ENCODE measurements at regions not wholly inside any gene's neighbourhood (a gene's known extent, or its start where the extent isn't known, plus 50 kb on each side); places are given as distances from the start of the nearest gene placed in this dataset.
"Not testable (repeated sequence)": the region's sequence is repeated elsewhere in the genome, so short reads cannot be mapped to it uniquely, and the experiment has no call there.

DNA sequence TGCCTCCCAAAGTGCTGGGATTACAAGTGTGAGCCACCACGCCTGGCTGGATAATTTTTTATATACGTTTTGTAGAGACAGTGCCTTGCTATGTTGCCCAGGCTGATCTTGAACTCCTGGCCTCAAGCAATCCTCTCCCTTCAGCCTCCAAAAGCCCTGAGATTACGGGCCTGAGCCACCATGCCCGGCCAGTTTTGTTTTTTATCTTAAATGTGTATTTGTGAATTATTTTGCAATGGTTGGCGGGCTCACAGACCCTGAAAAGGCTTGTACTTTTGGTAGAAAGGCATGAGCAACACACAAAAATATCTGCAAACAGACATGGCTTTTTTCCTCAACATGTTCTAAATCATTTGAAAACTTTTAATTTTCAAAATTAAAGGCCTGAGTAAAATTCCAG lies 73.4 kb upstream of the TMEM18 start:
- in situ Hi-C loops (cut with MboI; ENCODE audit: low sequenced_read_pairs) = no loop called here
- DNase-seq (ENCODE audit: low spot score in 2 of 2) = no peak
- H3K4me1 ChIP-seq = no peaks in the 10 kb centered on the region
- no peaks in the 10 kb centered on the region for H3K36me3 ChIP-seq (replicated peaks)
- H3K9me3 ChIP-seq = no peaks in the 10 kb centered on the region
- no peaks in the 10 kb centered on the region for H3K27me3 ChIP-seq (ENCODE audit: low read depth)
- H3K4me3 ChIP-seq = no peak overlapping the region

DNA sequence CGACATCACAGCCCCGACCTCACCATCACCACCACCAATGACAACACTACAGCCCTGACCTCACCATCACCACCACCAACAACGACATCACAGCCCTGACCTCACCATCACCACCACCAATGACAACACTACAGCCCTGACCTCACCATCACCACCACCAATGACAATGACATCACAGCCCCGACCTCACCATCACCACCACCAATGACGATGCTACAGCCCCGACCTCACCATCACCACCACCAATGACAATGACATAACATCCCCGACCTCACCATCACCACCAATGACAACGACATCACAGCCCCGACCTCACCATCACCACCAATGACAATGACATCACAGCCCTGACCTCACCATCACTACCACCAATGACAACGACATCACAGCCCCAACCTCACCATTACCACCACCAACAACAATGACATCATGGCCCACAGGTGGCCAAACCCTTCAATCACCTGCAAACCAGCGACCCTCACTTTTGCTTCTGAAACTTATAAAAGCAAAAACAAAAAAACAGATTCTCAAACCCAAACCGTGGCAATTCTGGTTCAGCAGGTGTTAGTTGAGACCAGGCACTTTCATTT lies 70.7 kb upstream of the TMEM18 start:
- in situ Hi-C loops (cut with MboI; ENCODE audit: low sequenced_read_pairs) = no loop called here
- H3K4me1 ChIP-seq = no peaks in the 10 kb centered on the region

DNA sequence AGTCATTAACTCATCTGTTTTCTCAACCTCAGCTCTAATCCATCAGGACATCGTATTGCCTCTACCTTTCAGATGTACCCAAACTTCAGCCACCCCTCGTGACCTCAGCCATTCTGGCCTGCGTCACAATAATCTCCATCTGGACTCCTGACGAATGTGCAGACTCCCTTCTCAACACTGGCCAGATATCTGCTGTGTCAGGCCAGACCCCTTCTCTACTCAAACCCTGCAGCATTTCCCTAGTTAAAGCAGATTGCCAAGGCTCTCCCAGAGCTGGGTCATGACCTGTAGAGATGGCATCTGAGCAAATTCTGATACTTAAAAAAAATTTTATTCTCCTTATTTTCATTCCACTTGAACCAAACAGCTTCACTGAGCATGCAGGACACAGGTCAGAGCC lies 69.5 kb upstream of the TMEM18 start:
- no peaks in the 10 kb centered on the region for H3K27me3 ChIP-seq (ENCODE audit: low read depth)
- no peaks in the 10 kb centered on the region for H3K36me3 ChIP-seq (replicated peaks)
- no peaks in the 10 kb centered on the region for H3K4me1 ChIP-seq
- no peaks in the 10 kb centered on the region for H3K9me3 ChIP-seq
- in situ Hi-C loops (cut with MboI; ENCODE audit: low sequenced_read_pairs) = no loop called here
- DNase-seq (ENCODE audit: low spot score in 2 of 2) = no peak
- no peak overlapping the region for H3K4me3 ChIP-seq

More for the DNA sequence above, 70.7 kb upstream of the TMEM18 start:
- no peaks in the 10 kb centered on the region for H3K36me3 ChIP-seq (replicated peaks)
- H3K9me3 ChIP-seq = no peaks in the 10 kb centered on the region
- no peak for DNase-seq (ENCODE audit: low spot score in 2 of 2)
- no peak overlapping the region for H3K4me3 ChIP-seq
- H3K27me3 ChIP-seq (ENCODE audit: low read depth) = no peaks in the 10 kb centered on the region

DNA sequence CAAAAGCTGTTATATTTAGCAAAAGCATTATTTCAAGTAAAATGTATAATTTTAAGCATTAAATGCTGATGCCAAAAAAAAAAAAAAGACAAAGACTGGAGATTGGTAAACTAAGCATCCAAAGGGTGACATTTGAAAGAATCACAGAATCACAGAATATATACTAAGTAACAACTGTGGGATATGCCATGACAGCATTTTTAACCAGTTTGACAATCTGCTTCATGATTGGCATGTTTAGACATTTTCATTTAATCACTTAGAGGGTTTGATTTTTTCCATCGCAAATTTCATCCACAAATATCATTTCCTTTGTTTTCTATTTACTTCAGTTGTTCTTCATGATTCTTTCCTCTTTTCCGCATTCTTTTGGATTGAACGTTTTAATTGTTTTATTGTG lies 66.9 kb upstream of the TMEM18 start:
- Histone ChIP-seq H3K9me3 (no peaks in the 10 kb centered on the region), H3K4me1 (no peaks in the 10 kb centered on the region), H3K27me3 (ENCODE audit: low read depth) (no peaks in the 10 kb centered on the region), H3K36me3 (replicated peaks) (no peaks in the 10 kb centered on the region), H3K4me3 (no peak overlapping the region)
- no peak for DNase-seq (ENCODE audit: low spot score in 2 of 2)
- in situ Hi-C loops (cut with MboI; ENCODE audit: low sequenced_read_pairs) = no loop called here

DNA sequence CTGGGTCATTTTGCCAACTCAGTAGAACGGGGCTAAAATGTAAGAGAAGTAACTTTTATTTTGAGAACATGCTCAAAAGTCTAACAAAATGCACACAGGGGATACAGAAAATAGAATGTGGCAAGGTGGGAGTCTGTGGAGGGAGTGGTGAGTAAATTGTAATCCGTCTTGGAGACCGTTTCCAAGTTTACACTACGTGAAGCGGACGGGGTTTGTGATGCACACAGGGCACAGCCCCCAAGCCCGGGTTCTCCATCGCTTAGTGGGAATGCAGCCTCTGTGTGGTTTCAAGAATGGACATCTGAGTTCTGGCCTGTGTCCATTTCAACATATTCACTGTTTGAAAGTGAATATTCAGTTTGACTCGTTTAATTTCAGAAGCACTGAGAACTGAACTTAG lies 65.0 kb upstream of the TMEM18 start:
- in situ Hi-C loops (cut with MboI; ENCODE audit: low sequenced_read_pairs) = no loop called here
- Histone ChIP-seq H3K27me3 (ENCODE audit: low read depth) (no peaks in the 10 kb centered on the region), H3K4me3 (no peak overlapping the region), H3K36me3 (replicated peaks) (no peaks in the 10 kb centered on the region), H3K9me3 (no peaks in the 10 kb centered on the region), H3K4me1 (no peaks in the 10 kb centered on the region)
- no peak for DNase-seq (ENCODE audit: low spot score in 2 of 2)

DNA sequence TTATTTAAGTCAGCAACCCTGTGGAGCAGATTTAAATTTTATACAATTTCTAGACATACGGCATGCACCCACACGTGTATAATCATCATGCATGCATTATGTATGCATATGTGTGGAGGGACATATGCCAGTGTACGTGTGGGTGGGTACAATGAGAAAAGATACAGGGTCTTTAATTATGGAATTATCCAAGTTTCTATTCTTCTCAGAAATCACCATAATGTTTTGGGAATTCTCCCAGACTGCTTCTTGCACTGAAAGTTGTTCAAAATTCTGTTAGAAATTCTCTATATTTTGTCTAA lies 63.9 kb upstream of the TMEM18 start:
- Histone ChIP-seq H3K27me3 (ENCODE audit: low read depth) (no peaks in the 10 kb centered on the region), H3K36me3 (replicated peaks) (no peaks in the 10 kb centered on the region), H3K9me3 (no peaks in the 10 kb centered on the region), H3K4me1 (no peaks in the 10 kb centered on the region), H3K4me3 (no peak overlapping the region; the same call in 1 of the 2 replicates)
- in situ Hi-C loops (cut with MboI; ENCODE audit: low sequenced_read_pairs) = no loop called here
- no peak for DNase-seq (ENCODE audit: low spot score in 2 of 2)

DNA sequence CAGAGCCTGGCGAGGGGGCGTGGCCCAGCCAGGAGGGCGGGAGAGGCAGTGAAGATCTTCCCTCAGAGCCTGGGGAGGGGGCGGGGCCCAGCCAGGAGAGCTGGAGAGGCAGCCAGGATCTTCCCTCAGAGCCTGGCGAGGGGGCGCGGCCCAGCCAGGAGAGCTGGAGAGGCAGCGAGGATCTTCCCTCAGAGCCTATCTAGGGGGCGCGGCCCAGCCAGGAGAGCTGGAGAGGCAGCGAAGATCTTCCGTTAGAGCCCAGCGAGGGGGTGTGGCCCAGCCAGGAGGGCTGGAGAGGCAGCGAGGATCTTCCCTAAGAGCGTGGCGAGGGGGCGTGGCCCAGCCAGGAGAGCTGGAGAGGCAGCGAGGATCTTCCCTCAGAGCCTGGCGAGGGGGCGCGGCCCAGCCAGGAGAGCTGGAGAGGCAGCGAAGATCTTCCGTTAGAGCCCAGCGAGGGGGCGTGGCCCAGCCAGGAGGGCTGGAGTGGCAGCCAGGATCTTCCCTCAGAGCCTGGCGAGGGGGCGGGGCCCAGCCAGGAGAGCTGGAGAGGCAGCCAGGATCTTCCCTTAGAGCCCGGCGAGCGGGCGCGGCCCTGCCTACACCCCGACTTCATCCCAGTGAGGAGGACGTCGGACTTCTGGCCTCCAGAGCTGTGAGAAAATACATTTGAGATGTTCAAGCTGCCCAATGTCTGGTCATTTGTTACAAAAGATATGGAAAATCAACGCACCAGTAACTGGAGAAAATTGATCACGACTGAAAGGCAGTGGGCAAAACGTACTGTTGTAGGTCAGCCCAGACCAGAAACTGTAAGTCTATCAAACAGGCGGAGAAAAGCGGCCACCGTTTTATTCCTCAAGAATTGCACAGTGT lies 63.4 kb upstream of the TMEM18 start:
- in situ Hi-C loops (cut with MboI; ENCODE audit: low sequenced_read_pairs); H3K27me3 ChIP-seq (ENCODE audit: low read depth); H3K4me1 ChIP-seq; H3K9me3 ChIP-seq; H3K36me3 ChIP-seq (replicated peaks): not testable (repeated sequence)
- peak; percentile 74 to 95 for DNase-seq (ENCODE audit: low spot score in 2 of 2)
- H3K4me3 ChIP-seq = peak overlapping the region; percentile 24

DNA sequence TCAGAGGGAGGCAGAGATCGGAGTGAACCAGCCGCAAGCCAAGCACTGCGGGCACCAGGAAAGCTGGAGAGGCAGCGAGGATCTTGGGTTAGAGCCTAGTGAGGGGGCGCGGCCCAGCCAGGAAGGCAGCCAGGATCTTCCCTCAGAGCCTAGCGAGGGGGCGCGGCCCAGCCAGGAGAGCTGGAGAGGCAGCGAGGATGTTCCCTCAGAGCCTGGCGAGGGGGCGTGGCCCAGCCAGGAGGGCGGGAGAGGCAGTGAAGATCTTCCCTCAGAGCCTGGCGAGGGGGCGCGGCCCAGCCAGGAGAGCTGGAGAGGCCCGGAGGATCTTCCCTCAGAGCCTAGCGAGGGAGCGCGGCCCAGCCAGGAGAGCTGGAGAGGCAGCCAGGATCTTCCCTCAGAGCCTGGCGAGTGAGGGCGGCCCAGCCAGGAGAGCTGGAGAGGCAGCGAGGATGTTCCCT lies 62.7 kb upstream of the TMEM18 start:
- in situ Hi-C loops (cut with MboI; ENCODE audit: low sequenced_read_pairs); H3K27me3 ChIP-seq (ENCODE audit: low read depth); H3K9me3 ChIP-seq; H3K36me3 ChIP-seq (replicated peaks); H3K4me1 ChIP-seq: not testable (repeated sequence)
- H3K4me3 ChIP-seq = peak overlapping the region; percentile 17; the same call in 1 of the 2 replicates
- peak; percentile 19 to 79 for DNase-seq (ENCODE audit: low spot score in 2 of 2)

DNA sequence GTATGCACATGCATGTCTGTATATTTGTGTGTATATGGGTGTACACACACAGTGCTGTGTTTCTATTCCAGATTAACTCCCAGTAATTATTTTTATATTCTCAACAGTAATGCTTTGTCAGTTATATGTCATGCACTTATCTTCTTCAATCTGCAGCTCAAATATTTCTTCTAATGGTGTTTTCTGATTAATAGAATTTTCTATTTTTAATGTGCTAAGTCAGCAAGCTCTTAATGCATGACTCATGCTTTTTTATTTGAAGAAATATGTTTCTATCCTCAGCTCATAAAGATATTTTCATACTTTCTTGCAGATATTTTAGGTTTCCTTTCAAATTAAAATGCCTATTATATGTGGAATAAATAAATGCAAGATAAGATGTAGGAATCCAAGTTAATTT lies 59.7 kb upstream of the TMEM18 start:
- no peaks in the 10 kb centered on the region for H3K4me1 ChIP-seq
- H3K27me3 ChIP-seq (ENCODE audit: low read depth) = no peaks in the 10 kb centered on the region
- no peaks in the 10 kb centered on the region for H3K9me3 ChIP-seq
- H3K4me3 ChIP-seq = no peak overlapping the region
- DNase-seq (ENCODE audit: low spot score in 2 of 2) = no peak
- H3K36me3 ChIP-seq (replicated peaks) = no peaks in the 10 kb centered on the region
- in situ Hi-C loops (cut with MboI; ENCODE audit: low sequenced_read_pairs) = no loop called here

DNA sequence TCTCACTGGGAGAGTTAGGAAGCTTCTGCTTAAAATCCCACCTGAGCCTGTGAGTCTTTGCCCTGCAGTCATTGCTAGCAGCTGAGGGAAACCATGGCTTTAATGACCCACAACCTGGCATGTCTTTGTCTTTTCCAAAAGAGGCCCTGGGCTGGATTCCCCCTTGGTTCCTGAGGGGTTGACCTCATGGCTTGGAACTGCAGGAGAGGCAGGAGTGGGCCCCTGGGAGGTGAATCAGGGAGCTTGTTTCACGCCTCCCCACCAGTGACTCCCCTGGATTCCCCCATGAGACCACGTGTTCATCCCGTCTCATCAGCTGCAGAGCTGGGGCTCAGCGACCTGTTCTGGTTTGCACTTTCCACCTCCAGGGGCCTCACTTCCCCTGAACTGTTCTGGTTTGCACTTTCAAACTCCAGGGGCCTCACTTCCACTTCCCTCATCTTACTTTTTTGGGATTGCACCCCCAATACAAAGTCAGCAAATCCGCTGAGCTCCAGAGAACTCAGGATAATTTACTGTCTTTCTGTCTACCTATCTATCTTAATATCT lies 58.5 kb upstream of the TMEM18 start:
- no peak overlapping the region for H3K4me3 ChIP-seq
- no peaks in the 10 kb centered on the region for H3K4me1 ChIP-seq
- no peaks in the 10 kb centered on the region for H3K36me3 ChIP-seq (replicated peaks)
- no peaks in the 10 kb centered on the region for H3K27me3 ChIP-seq (ENCODE audit: low read depth)
- DNase-seq (ENCODE audit: low spot score in 2 of 2) = no peak
- H3K9me3 ChIP-seq = no peaks in the 10 kb centered on the region
- in situ Hi-C loops (cut with MboI; ENCODE audit: low sequenced_read_pairs) = no loop called here

DNA sequence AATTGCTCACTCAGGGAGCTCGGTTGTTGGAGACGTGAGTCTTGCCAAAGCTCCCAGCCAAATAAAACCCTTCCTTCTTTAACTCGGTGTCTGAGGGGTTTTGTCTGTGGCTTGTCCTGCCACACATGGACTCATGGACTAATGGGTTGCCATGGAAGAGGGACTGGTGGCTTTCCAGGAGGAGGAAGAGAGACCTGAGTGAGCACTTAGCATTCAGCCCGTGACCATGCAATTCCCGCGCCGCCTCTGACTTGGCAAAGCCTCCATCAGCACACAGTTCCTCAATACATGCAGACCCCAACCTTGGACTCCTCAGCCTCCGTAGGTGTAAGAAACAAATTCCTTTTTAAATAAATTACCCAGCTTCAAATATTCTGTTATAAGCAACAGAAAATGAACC lies 57.3 kb upstream of the TMEM18 start:
- no peak for DNase-seq (ENCODE audit: low spot score in 2 of 2)
- in situ Hi-C loops (cut with MboI; ENCODE audit: low sequenced_read_pairs) = no loop called here
- no peak overlapping the region for H3K4me3 ChIP-seq

DNA sequence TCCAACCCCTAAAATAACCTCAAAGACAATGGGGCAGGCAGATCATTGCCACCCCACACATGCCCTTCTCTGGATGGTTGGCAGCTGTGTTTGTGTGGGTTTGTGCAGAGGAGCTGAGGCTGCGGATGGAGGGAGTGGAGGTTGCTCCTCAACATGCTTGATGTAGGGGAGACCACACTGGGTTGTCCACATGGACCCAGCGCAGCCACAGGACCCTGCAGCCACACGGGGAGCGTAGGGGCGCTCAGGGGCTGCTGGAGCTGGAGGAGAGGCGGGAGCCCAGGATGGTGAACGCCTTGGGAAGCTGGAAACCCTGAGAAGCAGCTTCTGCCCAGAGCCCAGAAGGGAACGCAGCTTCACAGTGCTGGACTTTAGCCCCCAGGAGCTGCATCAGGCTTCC lies 56.3 kb upstream of the TMEM18 start:
- Histone ChIP-seq H3K36me3 (replicated peaks) (no peaks in the 10 kb centered on the region), H3K4me1 (peaks cover 9% of the 10 kb centered on the region), H3K4me3 (no peak overlapping the region), H3K27me3 (ENCODE audit: low read depth) (no peaks in the 10 kb centered on the region), H3K9me3 (no peaks in the 10 kb centered on the region)
- in situ Hi-C loops (cut with MboI; ENCODE audit: low sequenced_read_pairs) = no loop called here
- DNase-seq (ENCODE audit: low spot score in 2 of 2) = no peak

More for the DNA sequence above, 57.3 kb upstream of the TMEM18 start:
- peaks cover 5% of the 10 kb centered on the region for H3K4me1 ChIP-seq
- H3K36me3 ChIP-seq (replicated peaks) = no peaks in the 10 kb centered on the region
- H3K27me3 ChIP-seq (ENCODE audit: low read depth) = no peaks in the 10 kb centered on the region
- H3K9me3 ChIP-seq = no peaks in the 10 kb centered on the region

DNA sequence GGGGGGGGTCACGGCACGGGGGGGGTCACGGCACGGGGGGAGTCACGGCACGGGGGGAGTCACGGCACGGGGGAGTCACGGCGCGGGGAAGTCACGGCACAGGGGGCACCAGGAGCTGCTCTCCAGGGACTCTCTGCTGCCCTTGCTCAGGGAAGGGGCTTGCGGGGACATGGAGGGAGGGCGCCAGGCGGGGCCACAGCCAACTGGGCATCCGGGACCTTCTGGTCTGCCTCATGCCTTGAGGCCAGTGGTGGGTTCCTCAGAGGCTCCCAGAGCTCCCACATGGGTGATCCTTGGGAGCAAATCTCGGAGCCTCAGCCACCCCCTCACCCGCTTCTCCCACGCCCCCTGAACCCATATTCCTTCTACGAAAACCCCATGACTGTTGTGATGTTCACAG lies 55.8 kb upstream of the TMEM18 start:
- Histone ChIP-seq H3K4me1 (peaks cover 9% of the 10 kb centered on the region), H3K9me3 (no peaks in the 10 kb centered on the region), H3K4me3 (no peak overlapping the region), H3K27me3 (ENCODE audit: low read depth) (no peaks in the 10 kb centered on the region), H3K36me3 (replicated peaks) (no peaks in the 10 kb centered on the region)
- in situ Hi-C loops (cut with MboI; ENCODE audit: low sequenced_read_pairs) = no loop called here
- no peak for DNase-seq (ENCODE audit: low spot score in 2 of 2)

DNA sequence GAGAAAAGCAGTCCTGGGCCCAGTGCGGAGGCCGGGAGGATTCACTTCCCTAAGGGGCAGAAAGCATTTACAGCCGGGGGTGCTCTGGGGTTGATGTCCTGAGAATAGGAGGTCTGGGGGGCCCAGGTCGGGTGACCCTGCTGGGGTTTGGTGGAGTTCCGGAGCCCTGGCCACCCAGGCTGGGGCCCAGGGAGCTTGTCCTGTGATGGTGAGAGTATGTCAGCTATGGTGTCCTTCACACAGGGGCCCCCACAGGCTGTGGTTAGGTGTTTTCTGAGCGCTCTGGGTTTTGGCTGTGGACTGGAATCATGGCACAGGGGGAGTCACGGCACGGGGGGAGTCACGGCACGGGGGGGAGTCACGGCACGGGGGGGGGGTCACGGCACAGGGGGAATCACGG lies 54.5 kb upstream of the TMEM18 start:
- in situ Hi-C loops (cut with MboI; ENCODE audit: low sequenced_read_pairs) = no loop called here
- no peaks in the 10 kb centered on the region for H3K36me3 ChIP-seq (replicated peaks)
- peaks cover 9% of the 10 kb centered on the region for H3K4me1 ChIP-seq
- DNase-seq (ENCODE audit: low spot score in 2 of 2) = no peak
- no peaks in the 10 kb centered on the region for H3K9me3 ChIP-seq
- H3K4me3 ChIP-seq = no peak overlapping the region
- H3K27me3 ChIP-seq (ENCODE audit: low read depth) = no peaks in the 10 kb centered on the region

All from HAP-1 (cell line).